ENCODE measurements at regions not wholly inside any gene's neighbourhood (a gene's known extent, or its start where the extent isn't known, plus 50 kb on each side); places are given as distances from the start of the nearest gene placed in this dataset.

- no peak for TF ChIP-seq POLR2A (IDR thresholded peaks at IDR 0.05)
- TF ChIP-seq CTCF (IDR thresholded peaks at IDR 0.05) = no peak
- no peak for TF ChIP-seq POLR2AphosphoS5 (IDR thresholded peaks at IDR 0.05)
- TF ChIP-seq EP300 (IDR thresholded peaks at IDR 0.05) = no peak
Measured at GRCh38 chr1:13952985-13953384, 253.0 kb downstream of the PRDM2 start.
